Ishikawa (cell line): ENCODE measurements at regions not wholly inside any gene's neighbourhood (a gene's known extent, or its start where the extent isn't known, plus 50 kb on each side); places are given as distances from the start of the nearest gene placed in this dataset.

Experiments
- CEBPB ChIP-seq: IDR thresholded peaks from 2 replicates; pipeline ENCODE4 v1.6.1; 2012
- CREB1 ChIP-seq: IDR thresholded peaks from 2 replicates; pipeline ENCODE4 v1.6.1; 2012; ENCODE audit warnings: low read depth
- EGR1 ChIP-seq: IDR thresholded peaks from 2 replicates; pipeline ENCODE4 v1.6.1; 2012
- EP300 ChIP-seq: IDR thresholded peaks from 2 replicates; pipeline ENCODE4 v1.6.1; 2012; ENCODE audit warnings: borderline replicate concordance
- FOXM1 ChIP-seq: IDR thresholded peaks from 2 replicates; pipeline ENCODE4 v1.6.1; 2012; ENCODE audit warnings: low read depth, borderline replicate concordance
- NFIC ChIP-seq: IDR thresholded peaks from 2 replicates; pipeline ENCODE4 v1.6.1; 2012
- RAD21 ChIP-seq: IDR thresholded peaks from 2 replicates; pipeline ENCODE4 v1.6.1; 2012; ENCODE audit warnings: low read depth
- TAF1 ChIP-seq: IDR thresholded peaks from 2 replicates; pipeline ENCODE4 v1.6.1; 2012; ENCODE audit warnings: low read depth, mild to moderate bottlenecking
- TCF12 ChIP-seq: IDR thresholded peaks from 2 replicates; pipeline ENCODE4 v1.6.1; 2012; ENCODE audit warnings: low read depth
- TEAD4 ChIP-seq: IDR thresholded peaks from 2 replicates; pipeline ENCODE4 v1.6.1; 2012
- YY1 ChIP-seq: IDR thresholded peaks from 2 replicates; pipeline ENCODE4 v1.6.1; 2012; ENCODE audit warnings: low read depth
- ZBTB7A ChIP-seq: IDR thresholded peaks from 2 replicates; pipeline ENCODE4 v1.6.1; 2012; ENCODE audit warnings: low read depth
- TF ChIP-seq, protein P1 (sequence below): IDR thresholded peaks from 2 replicates; pipeline ENCODE4 v1.6.1; 2012
- TF ChIP-seq, protein P2 (sequence below): IDR thresholded peaks from 2 replicates; pipeline ENCODE4 v1.6.1; 2012
- TF ChIP-seq, protein P3 (sequence below): IDR thresholded peaks from 2 replicates; pipeline ENCODE4 v1.6.1; 2012; ENCODE audit warnings: low read depth, mild to moderate bottlenecking

DNA sequence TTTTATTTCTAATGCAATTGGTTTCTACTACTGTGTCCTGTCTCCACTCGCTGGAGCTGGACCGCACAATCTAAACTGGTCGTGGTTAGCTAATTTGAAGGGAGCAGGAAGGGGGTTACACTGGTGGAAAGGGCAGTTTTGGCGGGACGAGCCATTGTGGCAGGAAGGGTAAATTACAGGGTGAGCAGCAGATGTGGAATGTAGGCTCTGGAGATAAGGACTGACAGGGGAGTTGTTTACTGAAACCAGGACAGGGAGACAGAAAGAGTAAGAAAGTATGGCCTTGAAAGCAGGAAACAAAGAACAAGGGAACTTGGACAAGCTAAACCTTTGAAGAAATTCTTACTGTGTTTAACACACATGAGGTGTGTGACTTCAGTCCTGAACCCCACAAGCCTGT lies 147.8 kb downstream of the ATXN7L3B start:
- TF ChIP-seq FOXM1 (no peak), RAD21 (no peak), TAF1 (no peak), EP300 (no peak), CEBPB (no peak), YY1 (no peak), NFIC (no peak), CREB1 (no peak), EGR1 (no peak), ZBTB7A (no peak), TCF12 (no peak)
- TF ChIP-seq, protein P1, sequence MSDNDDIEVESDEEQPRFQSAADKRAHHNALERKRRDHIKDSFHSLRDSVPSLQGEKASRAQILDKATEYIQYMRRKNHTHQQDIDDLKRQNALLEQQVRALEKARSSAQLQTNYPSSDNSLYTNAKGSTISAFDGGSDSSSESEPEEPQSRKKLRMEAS = no peak
- TF ChIP-seq, protein P2, sequence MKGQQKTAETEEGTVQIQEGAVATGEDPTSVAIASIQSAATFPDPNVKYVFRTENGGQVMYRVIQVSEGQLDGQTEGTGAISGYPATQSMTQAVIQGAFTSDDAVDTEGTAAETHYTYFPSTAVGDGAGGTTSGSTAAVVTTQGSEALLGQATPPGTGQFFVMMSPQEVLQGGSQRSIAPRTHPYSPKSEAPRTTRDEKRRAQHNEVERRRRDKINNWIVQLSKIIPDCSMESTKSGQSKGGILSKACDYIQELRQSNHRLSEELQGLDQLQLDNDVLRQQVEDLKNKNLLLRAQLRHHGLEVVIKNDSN = no peak
- TF ChIP-seq, protein P3, sequence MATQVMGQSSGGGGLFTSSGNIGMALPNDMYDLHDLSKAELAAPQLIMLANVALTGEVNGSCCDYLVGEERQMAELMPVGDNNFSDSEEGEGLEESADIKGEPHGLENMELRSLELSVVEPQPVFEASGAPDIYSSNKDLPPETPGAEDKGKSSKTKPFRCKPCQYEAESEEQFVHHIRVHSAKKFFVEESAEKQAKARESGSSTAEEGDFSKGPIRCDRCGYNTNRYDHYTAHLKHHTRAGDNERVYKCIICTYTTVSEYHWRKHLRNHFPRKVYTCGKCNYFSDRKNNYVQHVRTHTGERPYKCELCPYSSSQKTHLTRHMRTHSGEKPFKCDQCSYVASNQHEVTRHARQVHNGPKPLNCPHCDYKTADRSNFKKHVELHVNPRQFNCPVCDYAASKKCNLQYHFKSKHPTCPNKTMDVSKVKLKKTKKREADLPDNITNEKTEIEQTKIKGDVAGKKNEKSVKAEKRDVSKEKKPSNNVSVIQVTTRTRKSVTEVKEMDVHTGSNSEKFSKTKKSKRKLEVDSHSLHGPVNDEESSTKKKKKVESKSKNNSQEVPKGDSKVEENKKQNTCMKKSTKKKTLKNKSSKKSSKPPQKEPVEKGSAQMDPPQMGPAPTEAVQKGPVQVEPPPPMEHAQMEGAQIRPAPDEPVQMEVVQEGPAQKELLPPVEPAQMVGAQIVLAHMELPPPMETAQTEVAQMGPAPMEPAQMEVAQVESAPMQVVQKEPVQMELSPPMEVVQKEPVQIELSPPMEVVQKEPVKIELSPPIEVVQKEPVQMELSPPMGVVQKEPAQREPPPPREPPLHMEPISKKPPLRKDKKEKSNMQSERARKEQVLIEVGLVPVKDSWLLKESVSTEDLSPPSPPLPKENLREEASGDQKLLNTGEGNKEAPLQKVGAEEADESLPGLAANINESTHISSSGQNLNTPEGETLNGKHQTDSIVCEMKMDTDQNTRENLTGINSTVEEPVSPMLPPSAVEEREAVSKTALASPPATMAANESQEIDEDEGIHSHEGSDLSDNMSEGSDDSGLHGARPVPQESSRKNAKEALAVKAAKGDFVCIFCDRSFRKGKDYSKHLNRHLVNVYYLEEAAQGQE = no peak

DNA sequence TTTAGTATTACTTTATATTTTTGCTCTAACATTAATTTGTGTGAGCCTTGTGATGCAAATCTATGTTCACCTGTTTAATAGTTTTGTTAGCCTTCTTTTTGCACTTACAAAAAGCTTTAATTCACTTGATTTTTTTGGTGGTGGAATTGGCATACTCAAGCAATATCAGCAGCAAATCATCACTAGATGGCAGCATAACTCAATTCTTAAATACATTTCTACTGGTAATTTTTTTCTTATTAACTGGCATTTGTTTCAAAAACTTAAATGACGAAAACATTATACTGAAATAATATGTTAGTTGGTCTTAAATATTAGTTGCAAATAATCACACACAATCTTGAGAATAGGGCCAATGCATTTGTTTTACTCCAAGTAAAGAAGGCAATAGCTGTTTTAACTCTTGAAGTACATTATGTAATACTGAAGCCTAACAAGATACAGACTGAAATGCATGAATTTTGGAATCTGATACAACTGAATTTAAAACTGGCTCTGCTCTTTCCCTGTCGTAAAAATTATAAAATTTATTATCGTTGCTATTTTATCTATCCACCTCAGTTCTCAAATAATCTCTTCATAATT lies 151.5 kb downstream of the ATXN7L3B start:
- TF ChIP-seq EGR1 (no peak), TAF1 (no peak), TEAD4 (no peak), RAD21 (peak; percentile 73)

DNA sequence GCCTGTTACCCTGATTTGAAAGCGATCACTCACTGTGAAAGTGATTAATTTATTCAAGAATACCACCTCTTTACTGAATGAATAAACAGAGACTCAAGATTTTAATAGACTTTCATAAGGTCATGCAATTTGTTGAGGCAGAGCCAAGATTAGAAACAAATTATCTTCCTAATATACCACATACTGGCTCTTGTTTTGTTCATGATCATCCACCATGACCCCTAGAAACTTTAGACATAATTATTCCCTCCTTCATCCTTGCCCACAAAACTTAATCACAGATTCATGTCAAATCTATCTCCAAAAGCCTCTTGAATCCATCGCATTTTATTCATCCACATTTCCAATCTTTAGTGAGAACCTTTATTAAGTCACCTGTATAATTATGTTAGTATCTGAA lies 152.3 kb downstream of the ATXN7L3B start:
- no peak for TF ChIP-seq ZBTB7A
- TF ChIP-seq CEBPB = no peak
- peak; percentile 93 for TF ChIP-seq NFIC
- peak; percentile 71 for TF ChIP-seq TEAD4
- TF ChIP-seq RAD21 = no peak
- TF ChIP-seq FOXM1 = peak; percentile 68
- TF ChIP-seq, protein P3 = no peak
- peak; percentile 80 for TF ChIP-seq TCF12
- TF ChIP-seq CREB1 = no peak
- TF ChIP-seq, protein P2 = no peak
- no peak for TF ChIP-seq TAF1
- no peak for TF ChIP-seq YY1
- TF ChIP-seq EP300 = peak; percentile 83
- TF ChIP-seq, protein P1 = no peak
- TF ChIP-seq EGR1 = no peak

DNA sequence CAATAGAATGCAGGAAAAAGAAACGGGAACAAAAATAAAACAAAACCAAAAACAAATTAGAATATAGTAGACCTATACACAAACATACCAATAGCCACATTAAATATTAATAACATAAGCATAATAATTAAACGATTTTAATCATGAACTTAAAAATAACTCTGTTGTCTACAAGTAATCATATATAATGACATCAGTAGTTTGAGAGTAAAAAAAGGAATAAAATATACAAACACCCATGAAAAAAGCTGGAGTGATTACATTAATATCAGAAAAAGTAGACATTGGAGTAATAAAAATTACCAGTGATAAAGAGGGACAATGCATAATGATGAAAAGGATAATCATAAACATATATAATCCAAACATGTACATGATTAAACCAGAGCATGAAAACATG lies 181.8 kb downstream of the ATXN7L3B start:
- TF ChIP-seq TAF1 = no peak
- TF ChIP-seq TCF12 = no peak
- no peak for TF ChIP-seq YY1
- TF ChIP-seq, protein P2 = no peak
- TF ChIP-seq ZBTB7A = no peak

DNA sequence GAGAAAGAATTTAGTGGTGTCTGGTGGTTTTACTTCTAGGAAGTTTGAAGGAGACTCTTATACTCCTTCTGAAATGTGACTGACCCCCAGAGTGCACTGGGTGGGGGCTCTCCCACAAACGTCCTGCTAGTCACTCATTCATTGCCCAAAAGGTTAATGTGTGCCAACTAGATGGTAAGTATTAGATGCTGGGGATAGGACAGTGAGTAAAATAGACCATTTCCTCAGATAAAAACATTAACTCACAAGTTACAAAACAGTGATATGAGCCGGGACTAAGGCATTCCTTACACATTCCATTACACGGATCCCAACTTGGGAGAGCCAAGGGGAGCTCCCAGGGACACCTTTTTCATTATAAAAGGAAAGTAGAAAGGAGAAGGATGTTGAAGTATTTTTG lies 185.1 kb downstream of the ATXN7L3B start:
- TF ChIP-seq CEBPB (no peak), CREB1 (no peak), TCF12 (no peak)
- TF ChIP-seq, protein P2 = no peak

DNA sequence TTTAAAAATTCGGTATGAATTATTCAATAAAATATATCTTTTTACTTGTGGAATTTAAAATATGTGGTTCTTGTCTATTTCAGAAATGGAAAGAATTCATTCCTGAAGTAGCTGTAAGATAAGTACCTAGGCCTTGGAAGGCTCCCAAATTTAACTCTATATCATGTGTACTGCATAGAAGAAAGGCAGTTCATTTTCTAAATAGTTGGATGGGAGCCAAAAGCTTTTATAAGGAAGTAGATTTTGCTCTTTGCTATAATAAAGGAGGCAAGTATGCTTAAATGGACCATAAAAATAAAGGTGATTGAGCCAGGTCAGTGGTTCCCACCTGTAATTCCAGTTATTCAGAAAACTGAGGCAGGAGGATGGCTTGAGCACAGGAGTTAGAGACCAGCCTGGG lies 187.5 kb downstream of the ATXN7L3B start:
- TF ChIP-seq, protein P2 = no peak
- TF ChIP-seq EGR1 = no peak
- TF ChIP-seq TEAD4 = peak; percentile 91
- TF ChIP-seq NFIC = peak; percentile 97
- TF ChIP-seq, protein P3 = 0 out of 2 replicates have a peak, but pooled peaks have one; percentile 8
- TF ChIP-seq FOXM1 = peak; percentile 87
- TF ChIP-seq EP300 = peak; percentile 90
- TF ChIP-seq ZBTB7A = no peak
- TF ChIP-seq TCF12 = peak; percentile 83
- TF ChIP-seq, protein P1 = no peak
